CD4-positive, alpha-beta T cell (primary cell): ENCODE measurements at regions not wholly inside any gene's neighbourhood (a gene's known extent, or its start where the extent isn't known, plus 50 kb on each side); places are given as distances from the start of the nearest gene placed in this dataset.

Source experiments
- ATAC-seq: fragments of 200-7000 bp; cut with Tn5 transposase; one replicate; pipeline ENCODE4 v1.10.0; 2022; ENCODE audit warnings: mild to moderate bottlenecking; ENCODE audit not compliant: poor library complexity
- CTCF ChIA-PET: fragments of 350-600 bp; sonication (Branson Sonifier 250); formaldehyde crosslinking; loops from one replicate; lab custom pipeline; 2021; ENCODE audit warnings: antibody characterized with exemption, inconsistent platforms; lab: Charles Lee
- POLR2A ChIA-PET: fragments of 350-600 bp; sonication (Branson Sonifier 250); formaldehyde crosslinking; loops from one replicate; lab custom pipeline; 2021; ENCODE audit warnings: antibody characterized with exemption, inconsistent platforms; lab: Charles Lee
- DNase-seq, 14 experiments: peaks; one replicate each; pipeline ENCODE4 v3.0.0-alpha.2; 2013 to 2020; ENCODE audit warnings: mixed read lengths in 2 of 14
- H3K27ac ChIP-seq, 2 donors: one replicate each; pipeline versions ENCODE4 v1.5.1 to v1.7.0; 2013; ENCODE audit warnings: low read length in 2 of 2, low read depth in 1 of 2, mild to moderate bottlenecking in 1 of 2
- H3K27me3 ChIP-seq, 2 experiments: 1 replicate in 1 of 2; 2 replicates in 1 of 2; pipeline versions ENCODE4 v1.6.1 to v1.7.0; 2013; ENCODE audit warnings: low read length in 2 of 2, control low read depth in 1 of 2, mild to moderate bottlenecking in 1 of 2, moderate library complexity in 1 of 2; ENCODE audit not compliant: insufficient read depth in 2 of 2, control insufficient read depth in 1 of 2
- H3K36me3 ChIP-seq: one replicate; pipeline ENCODE4 v1.6.1; 2013; ENCODE audit warnings: low read length, control low read depth; ENCODE audit not compliant: insufficient read depth
- H3K4me1 ChIP-seq: one replicate; pipeline ENCODE4 v1.6.1; 2013; ENCODE audit warnings: low read length, control low read depth; ENCODE audit not compliant: insufficient read depth
- H3K4me3 ChIP-seq: one replicate; pipeline ENCODE4 v1.5.1; 2013; ENCODE audit warnings: mild to moderate bottlenecking, low read length, moderate library complexity
- H3K9me3 ChIP-seq, 2 experiments: 1 replicate in 1 of 2; 2 replicates in 1 of 2; pipeline versions ENCODE4 v1.6.1 to v1.7.0; 2013; ENCODE audit warnings: low read length in 2 of 2, mild to moderate bottlenecking in 2 of 2, control low read depth in 1 of 2, moderate library complexity in 1 of 2; ENCODE audit not compliant: control insufficient read depth in 1 of 2, insufficient read depth in 1 of 2
- H3K27ac Mint-ChIP-seq: one replicate; pipeline ENCODE4 v1.8.0; 2020; ENCODE audit warnings: mixed read lengths
- H3K27me3 Mint-ChIP-seq: one replicate; pipeline ENCODE4 v1.8.0; 2021; ENCODE audit warnings: mixed read lengths
- H3K36me3 Mint-ChIP-seq: one replicate; pipeline ENCODE4 v1.8.0; 2021; ENCODE audit warnings: low read depth, mixed read lengths
- H3K4me1 Mint-ChIP-seq: one replicate; pipeline ENCODE4 v1.8.0; 2021; ENCODE audit warnings: low read depth, mixed read lengths
- H3K4me3 Mint-ChIP-seq: one replicate; pipeline ENCODE4 v1.8.0; 2020; ENCODE audit warnings: mild to moderate bottlenecking, mixed read lengths
- H3K9me3 Mint-ChIP-seq: one replicate; pipeline ENCODE4 v1.8.0; 2020; ENCODE audit warnings: mixed read lengths
- CTCF ChIP-seq: fragments of 200-600 bp; IDR thresholded peaks from one replicate; pipeline ENCODE4 v1.8.0; 2022; ENCODE audit warnings: antibody characterized with exemption, mild to moderate bottlenecking
- intact Hi-C, 2 experiments: fragments of 100-400 bp; cut with DNase I in 1 of 2; cut with micrococcal nuclease in 1 of 2; formaldehyde crosslinking; loops; one replicate each; pipeline versions ENCODE4 v1.15.1 to v1.9.0; 2023 to 2025; cut with DNase I, micrococcal nuclease

- H3K4me1 Mint-ChIP-seq = no peaks in the 10 kb centered on the region
- TF ChIP-seq CTCF = no peak
- intact Hi-C loops = no loop called here
- no peak overlapping the region for H3K27ac Mint-ChIP-seq
- ATAC-seq (no peak), DNase-seq (no peak)
- ChIA-PET CTCF (no interaction called here), POLR2A (no interaction called here)
- no peak overlapping the region for H3K4me3 Mint-ChIP-seq
- H3K9me3 Mint-ChIP-seq = no peaks in the 10 kb centered on the region
- no peaks in the 10 kb centered on the region for H3K27me3 Mint-ChIP-seq
- Histone ChIP-seq H3K27me3 (no peaks in the 10 kb centered on the region), H3K4me3 (no peak overlapping the region), H3K36me3 (no peaks in the 10 kb centered on the region), H3K4me1 (no peaks in the 10 kb centered on the region), H3K9me3 (no peaks in the 10 kb centered on the region), H3K27ac (no peak overlapping the region)
- no peaks in the 10 kb centered on the region for H3K36me3 Mint-ChIP-seq
Observed at GRCh38 chrX:53817548-53817947, 131.0 kb upstream of the HUWE1 start.

- ATAC-seq (no peak), DNase-seq (no peak)
- H3K4me1 ChIP-seq = no peaks in the 10 kb centered on the region
- H3K4me3 ChIP-seq = no peak overlapping the region
- no peaks in the 10 kb centered on the region for H3K27me3 ChIP-seq
- TF ChIP-seq CTCF = no peak
- H3K4me1 Mint-ChIP-seq = no peaks in the 10 kb centered on the region
- no peaks in the 10 kb centered on the region for H3K27me3 Mint-ChIP-seq
- H3K36me3 Mint-ChIP-seq = no peaks in the 10 kb centered on the region
- no peak overlapping the region for H3K27ac Mint-ChIP-seq
- ChIA-PET CTCF (no interaction called here), POLR2A (no interaction called here)
- H3K4me3 Mint-ChIP-seq = no peak overlapping the region
- intact Hi-C loops = no loop called here
- H3K36me3 ChIP-seq = no peaks in the 10 kb centered on the region
- no peak overlapping the region for H3K27ac ChIP-seq
- H3K9me3 Mint-ChIP-seq = no peaks in the 10 kb centered on the region
- H3K9me3 ChIP-seq = no peaks in the 10 kb centered on the region
Observed at GRCh38 chrX:53813670-53814440, 127.3 kb upstream of the HUWE1 start.

GRCh38 chrX:53798281-53798680 lies 111.8 kb upstream of the HUWE1 start:
- ChIA-PET CTCF (no interaction called here), POLR2A (no interaction called here)
- Histone ChIP-seq H3K4me1 (no peaks in the 10 kb centered on the region), H3K27me3 (no peaks in the 10 kb centered on the region), H3K36me3 (no peaks in the 10 kb centered on the region), H3K9me3 (no peaks in the 10 kb centered on the region), H3K27ac (no peak overlapping the region), H3K4me3 (no peak overlapping the region)
- intact Hi-C loops = no loop called here
- Mint-ChIP-seq H3K27me3 (no peaks in the 10 kb centered on the region), H3K9me3 (no peaks in the 10 kb centered on the region), H3K36me3 (no peaks in the 10 kb centered on the region), H3K4me3 (no peak overlapping the region), H3K27ac (no peak overlapping the region), H3K4me1 (no peaks in the 10 kb centered on the region)
- DNase-seq = peak in 3 of 14 experiments; percentile 1 to 30 (median 7)
- ATAC-seq = no peak
- TF ChIP-seq CTCF = no peak
